SU-DHL-6 (cell line): ENCODE measurements at regions not wholly inside any gene's neighbourhood (a gene's known extent, or its start where the extent isn't known, plus 50 kb on each side); places are given as distances from the start of the nearest gene placed in this dataset.

ENCODE experiments used
- H2AFZ ChIP-seq: fragments of 200-600 bp; sonication (generic); 2 replicates; pipeline ENCODE4 v1.6.1; 2014; ENCODE audit warnings: low read depth, mild to moderate bottlenecking, moderate library complexity, mixed read lengths, antibody characterized with exemption, low read length; ENCODE audit not compliant: severe bottlenecking
- H3F3A ChIP-seq: fragments of 200-600 bp; shearing (Covaris generic); 2 replicates; pipeline ENCODE4 v1.6.0; 2016; ENCODE audit warnings: antibody characterized with exemption, mild to moderate bottlenecking; ENCODE audit not compliant: insufficient read depth
- H3K27ac ChIP-seq: fragments of 200-600 bp; sonication (generic); 2 replicates; pipeline ENCODE4 v1.5.1; 2016; ENCODE audit warnings: low read depth, mild to moderate bottlenecking, low read length, moderate library complexity, mixed read lengths
- H3K27me3 ChIP-seq: fragments of 200-600 bp; sonication (generic), shearing (Covaris generic); 2 replicates; pipeline ENCODE4 v1.6.0; 2014; ENCODE audit warnings: mild to moderate bottlenecking, low read length
- H3K36me3 ChIP-seq: fragments of 200-600 bp; sonication (generic); 2 replicates; pipeline ENCODE4 v1.6.1; 2014; ENCODE audit warnings: mild to moderate bottlenecking, low read length, mixed read lengths
- H3K4me2 ChIP-seq: fragments of 300-600, 200-600 bp; shearing (Covaris generic), sonication (generic); 2 replicates; pipeline ENCODE4 v1.6.0; 2014; ENCODE audit warnings: low read length, low read depth, mild to moderate bottlenecking; ENCODE audit not compliant: poor library complexity, severe bottlenecking
- H3K4me3 ChIP-seq: fragments of 200-600 bp; sonication (generic); 2 replicates; pipeline ENCODE4 v1.5.1; 2014; ENCODE audit warnings: antibody characterized with exemption, low read length, mild to moderate bottlenecking, mixed read lengths; ENCODE audit not compliant: insufficient read depth, poor library complexity, severe bottlenecking
- H3K79me2 ChIP-seq: fragments of 200-600 bp; sonication (generic); 2 replicates; pipeline ENCODE4 v1.6.1; 2014; ENCODE audit warnings: mild to moderate bottlenecking, low read length, moderate library complexity; ENCODE audit not compliant: insufficient read depth
- H3K9ac ChIP-seq: fragments of 200-600 bp; sonication (generic); 2 replicates; pipeline ENCODE4 v1.7.0; 2014; ENCODE audit warnings: mild to moderate bottlenecking, low read length
- H3K9me2 ChIP-seq: fragments of 200-600 bp; sonication (generic); replicated peaks from 2 replicates; pipeline ENCODE4 v1.6.1; 2014; ENCODE audit warnings: low read length; ENCODE audit not compliant: insufficient read depth
- H3K9me3 ChIP-seq: fragments of 200-600 bp; sonication (generic); 2 replicates; pipeline ENCODE4 v1.6.1; 2014; ENCODE audit warnings: low read length, mixed read lengths; ENCODE audit not compliant: insufficient read depth
- H4K20me1 ChIP-seq: fragments of 200-600 bp; sonication (generic); 2 replicates; pipeline ENCODE4 v1.6.1; 2014; ENCODE audit warnings: low read depth, mild to moderate bottlenecking, antibody characterized with exemption, low read length, moderate library complexity, mixed read lengths
- EZH2phosphoT487 ChIP-seq: fragments of 200-600 bp; sonication (generic), shearing (Covaris generic); conservative IDR thresholded peaks from 2 replicates; pipeline ENCODE4 v1.6.1; 2018; ENCODE audit warnings: mild to moderate bottlenecking, antibody characterized with exemption, low read length, moderate library complexity, mixed read lengths
- TF ChIP-seq, protein P1 (sequence below): fragments of 200-600 bp; sonication (generic); IDR thresholded peaks from one replicate; pipeline ENCODE4 v1.5.1; 2017; ENCODE audit warnings: antibody characterized with exemption, mild to moderate bottlenecking, low read length, moderate library complexity; ENCODE audit not compliant: insufficient read depth, poor library complexity, severe bottlenecking

DNA sequence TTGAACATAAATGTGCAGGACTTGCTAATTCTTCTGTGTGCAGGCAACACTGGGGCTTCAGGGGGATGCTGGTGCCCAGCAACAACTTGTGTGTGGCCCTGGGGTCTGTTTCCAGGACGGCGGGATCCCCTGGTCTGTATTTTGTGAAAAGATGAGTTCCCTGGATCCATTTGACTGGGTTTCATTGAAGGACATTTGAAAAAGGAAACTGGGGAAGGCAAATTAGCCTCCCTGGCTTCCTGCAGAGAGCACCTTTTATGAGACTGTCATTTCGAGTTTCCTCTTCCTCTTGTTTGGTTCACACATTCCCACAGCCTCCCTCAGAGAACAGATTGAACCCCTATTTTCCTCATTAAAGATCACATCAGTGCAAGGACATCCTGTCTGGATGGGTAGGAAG lies 63.1 kb downstream of the FOXI1 start:
- H3K9me2 ChIP-seq: no peaks in the 10 kb centered on the region
- no peak overlapping the region for H3K9ac ChIP-seq
- TF ChIP-seq, protein P1, sequence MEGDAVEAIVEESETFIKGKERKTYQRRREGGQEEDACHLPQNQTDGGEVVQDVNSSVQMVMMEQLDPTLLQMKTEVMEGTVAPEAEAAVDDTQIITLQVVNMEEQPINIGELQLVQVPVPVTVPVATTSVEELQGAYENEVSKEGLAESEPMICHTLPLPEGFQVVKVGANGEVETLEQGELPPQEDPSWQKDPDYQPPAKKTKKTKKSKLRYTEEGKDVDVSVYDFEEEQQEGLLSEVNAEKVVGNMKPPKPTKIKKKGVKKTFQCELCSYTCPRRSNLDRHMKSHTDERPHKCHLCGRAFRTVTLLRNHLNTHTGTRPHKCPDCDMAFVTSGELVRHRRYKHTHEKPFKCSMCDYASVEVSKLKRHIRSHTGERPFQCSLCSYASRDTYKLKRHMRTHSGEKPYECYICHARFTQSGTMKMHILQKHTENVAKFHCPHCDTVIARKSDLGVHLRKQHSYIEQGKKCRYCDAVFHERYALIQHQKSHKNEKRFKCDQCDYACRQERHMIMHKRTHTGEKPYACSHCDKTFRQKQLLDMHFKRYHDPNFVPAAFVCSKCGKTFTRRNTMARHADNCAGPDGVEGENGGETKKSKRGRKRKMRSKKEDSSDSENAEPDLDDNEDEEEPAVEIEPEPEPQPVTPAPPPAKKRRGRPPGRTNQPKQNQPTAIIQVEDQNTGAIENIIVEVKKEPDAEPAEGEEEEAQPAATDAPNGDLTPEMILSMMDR: no peak
- TF ChIP-seq EZH2phosphoT487: no peak
- no peaks in the 10 kb centered on the region for H3K36me3 ChIP-seq
- 0 out of 2 replicates have a peak, but pooled peaks cover 4% of the 10 kb centered on the region for H3K27me3 ChIP-seq
- H3F3A ChIP-seq: no peaks in the 10 kb centered on the region
- H3K9me3 ChIP-seq: no peaks in the 10 kb centered on the region
- H2AFZ ChIP-seq: no peak overlapping the region
- no peak overlapping the region for H3K27ac ChIP-seq
- no peak overlapping the region for H3K4me2 ChIP-seq
- no peak overlapping the region for H3K4me3 ChIP-seq
- no peaks in the 10 kb centered on the region for H3K79me2 ChIP-seq
- H4K20me1 ChIP-seq: no peaks in the 10 kb centered on the region

DNA sequence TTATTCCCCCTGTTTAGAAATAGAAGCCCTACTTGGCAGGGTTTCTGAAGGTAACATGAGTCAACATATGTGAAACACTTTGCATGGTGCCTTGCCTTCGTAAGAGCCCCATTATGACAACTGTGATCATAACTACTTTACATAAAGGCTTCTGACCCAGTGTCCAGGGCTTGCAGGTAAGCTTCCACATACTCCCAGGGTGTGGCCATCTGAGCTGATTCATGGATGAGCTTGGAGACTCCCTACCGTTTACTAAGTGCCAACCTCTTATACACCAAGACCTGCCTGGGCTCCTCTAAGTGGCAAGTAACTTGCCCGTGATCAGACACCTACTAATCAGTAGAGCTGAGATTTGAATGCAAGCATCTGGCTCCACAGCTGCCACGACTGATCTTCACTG lies 62.8 kb upstream of the C5orf58 start:
- Histone ChIP-seq H3K4me2 (no peak overlapping the region), H2AFZ (no peak overlapping the region), H3F3A (no peaks in the 10 kb centered on the region), H3K4me3 (no peak overlapping the region), H3K9me3 (no peaks in the 10 kb centered on the region), H3K9ac (no peak overlapping the region), H3K9me2 (no peaks in the 10 kb centered on the region), H3K27me3 (0 out of 2 replicates have a peak, but pooled peaks cover 4% of the 10 kb centered on the region), H3K27ac (no peak overlapping the region), H4K20me1 (no peaks in the 10 kb centered on the region), H3K36me3 (no peaks in the 10 kb centered on the region), H3K79me2 (no peaks in the 10 kb centered on the region)
- TF ChIP-seq, protein P1: no peak
- no peak for TF ChIP-seq EZH2phosphoT487

DNA sequence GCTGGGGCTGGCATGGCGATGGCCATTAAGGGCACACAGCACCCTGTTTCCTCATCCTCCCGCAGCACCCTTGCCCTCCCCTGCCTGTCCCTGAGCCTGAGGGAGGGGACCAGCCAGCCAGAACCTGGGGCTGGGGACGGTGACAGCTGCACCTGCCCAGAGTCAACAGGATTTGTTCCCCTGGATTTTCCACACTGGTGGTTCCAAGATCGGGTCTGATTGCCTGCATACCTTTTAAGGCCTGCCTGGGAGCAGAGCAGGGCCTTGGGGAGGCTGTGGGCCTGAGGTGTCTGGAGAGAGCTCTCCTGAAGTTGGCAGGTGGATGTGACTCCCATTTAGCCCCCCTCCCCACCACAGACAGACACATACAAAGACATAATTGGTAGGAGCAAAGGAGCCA lies 61.0 kb upstream of the C5orf58 start:
- no peak overlapping the region for H3K9ac ChIP-seq
- H4K20me1 ChIP-seq: no peaks in the 10 kb centered on the region
- H3K27ac ChIP-seq: no peak overlapping the region
- H3F3A ChIP-seq: no peaks in the 10 kb centered on the region
- H3K36me3 ChIP-seq: no peaks in the 10 kb centered on the region
- 0 out of 2 replicates have a peak, but pooled peaks cover 4% of the 10 kb centered on the region for H3K27me3 ChIP-seq
- no peak overlapping the region for H2AFZ ChIP-seq
- H3K4me3 ChIP-seq: no peak overlapping the region
- H3K79me2 ChIP-seq: no peaks in the 10 kb centered on the region
- H3K9me2 ChIP-seq: no peaks in the 10 kb centered on the region
- TF ChIP-seq, protein P1: no peak
- TF ChIP-seq EZH2phosphoT487: no peak
- H3K9me3 ChIP-seq: no peaks in the 10 kb centered on the region
- H3K4me2 ChIP-seq: no peak overlapping the region
